IPS-18a (cell line): ENCODE measurements at regions not wholly inside any gene's neighbourhood (a gene's known extent, or its start where the extent isn't known, plus 50 kb on each side); places are given as distances from the start of the nearest gene placed in this dataset.

Experiments used
- H3K27ac ChIP-seq: one replicate; pipeline ENCODE4 v1.5.1; 2013; ENCODE audit warnings: low read length
- H3K27me3 ChIP-seq: one replicate; pipeline ENCODE4 v1.6.1; 2013; ENCODE audit warnings: mild to moderate bottlenecking, low read length; ENCODE audit not compliant: control insufficient read depth, insufficient read depth
- H3K36me3 ChIP-seq: one replicate; pipeline ENCODE4 v1.6.1; 2013; ENCODE audit warnings: low read depth, low read length; ENCODE audit not compliant: control insufficient read depth
- H3K4me1 ChIP-seq: one replicate; pipeline ENCODE4 v1.6.1; 2013; ENCODE audit warnings: low read depth, low read length; ENCODE audit not compliant: control insufficient read depth
- H3K4me3 ChIP-seq: one replicate; pipeline ENCODE4 v1.5.1; 2013; ENCODE audit warnings: low read length
- H3K9ac ChIP-seq: one replicate; pipeline ENCODE4 v1.6.1; 2013; ENCODE audit warnings: mild to moderate bottlenecking, low read length, moderate library complexity
- H3K9me3 ChIP-seq: one replicate; pipeline ENCODE4 v1.6.1; 2013; ENCODE audit warnings: low read depth, low read length; ENCODE audit not compliant: control insufficient read depth

DNA sequence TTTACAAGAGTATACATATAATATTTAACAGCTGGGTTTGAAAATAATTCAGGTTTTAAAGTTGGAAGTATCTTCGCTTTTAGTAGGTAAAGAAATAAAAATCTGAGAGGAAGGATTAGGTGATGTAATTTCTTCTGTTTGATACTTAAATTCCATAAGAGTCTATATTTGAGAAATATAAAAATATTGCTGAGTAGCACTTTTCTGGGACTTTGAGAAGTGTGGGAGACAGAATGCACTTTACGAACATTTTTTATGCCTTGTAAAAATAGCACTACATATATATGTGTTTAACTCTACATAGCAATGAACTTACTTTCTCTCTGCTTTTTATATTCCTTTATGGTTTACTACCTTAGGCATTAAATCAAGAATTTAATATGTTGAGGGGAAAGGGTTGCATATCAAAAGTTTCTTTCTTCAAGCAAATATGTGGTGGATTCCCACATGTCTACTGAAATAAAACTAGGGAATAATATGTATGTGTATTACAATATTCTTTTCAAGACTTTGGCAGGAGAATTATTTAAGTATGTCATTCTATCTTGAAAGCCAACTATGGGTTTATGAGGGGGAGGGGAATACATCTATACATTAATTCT lies 266.7 kb upstream of the ADAMTS5 start:
- H3K9me3 ChIP-seq = no peaks in the 10 kb centered on the region
- H3K27ac ChIP-seq = no peak overlapping the region
- H3K36me3 ChIP-seq = no peaks in the 10 kb centered on the region
- no peaks in the 10 kb centered on the region for H3K4me1 ChIP-seq
- no peak overlapping the region for H3K9ac ChIP-seq
- H3K27me3 ChIP-seq = no peaks in the 10 kb centered on the region
- no peak overlapping the region for H3K4me3 ChIP-seq

DNA sequence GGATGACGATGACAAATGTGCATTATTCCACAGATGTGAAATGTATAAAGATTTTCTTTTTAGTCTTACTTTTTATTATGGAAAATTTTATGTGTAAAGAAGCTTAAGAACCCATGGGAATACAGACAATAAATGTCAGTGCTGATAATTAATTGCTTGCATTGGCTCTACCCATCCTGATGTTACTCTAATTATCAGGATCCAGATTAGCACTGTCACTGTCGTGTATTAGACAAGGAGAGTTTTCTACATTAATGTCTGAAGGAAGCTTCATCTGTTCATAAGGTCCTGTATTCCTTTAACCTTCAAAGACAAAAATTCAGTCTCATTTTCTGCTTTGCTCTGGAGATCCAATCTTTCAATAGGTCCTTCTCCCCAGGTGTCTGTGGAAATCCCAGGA lies 259.1 kb upstream of the ADAMTS5 start:
- Histone ChIP-seq H3K9ac (no peak overlapping the region), H3K27ac (no peak overlapping the region), H3K4me1 (peaks cover 7% of the 10 kb centered on the region), H3K27me3 (no peaks in the 10 kb centered on the region), H3K9me3 (no peaks in the 10 kb centered on the region), H3K36me3 (no peaks in the 10 kb centered on the region), H3K4me3 (no peak overlapping the region)

DNA sequence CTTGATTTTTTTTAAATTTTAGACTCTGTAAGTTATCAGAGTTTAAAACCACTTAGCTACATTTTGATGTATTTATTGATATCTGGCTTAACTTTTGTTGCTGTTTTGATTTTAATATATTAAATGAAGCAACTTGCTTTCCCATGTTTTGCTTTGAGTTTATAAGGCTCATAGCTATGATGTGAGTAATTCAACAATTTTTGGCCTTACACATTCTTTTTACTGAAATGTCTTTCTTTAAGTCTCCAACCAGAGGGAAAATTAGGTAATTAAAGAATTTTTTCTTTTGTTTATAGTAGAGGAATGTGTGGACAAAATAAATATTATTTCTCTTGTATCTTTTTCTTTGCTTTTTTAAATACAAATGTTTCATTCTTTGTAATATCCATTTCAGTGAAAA lies 258.3 kb upstream of the ADAMTS5 start:
- H3K4me3 ChIP-seq = no peak overlapping the region
- H3K36me3 ChIP-seq = no peaks in the 10 kb centered on the region
- H3K27me3 ChIP-seq = no peaks in the 10 kb centered on the region
- H3K4me1 ChIP-seq = peaks cover 11% of the 10 kb centered on the region
- no peak overlapping the region for H3K27ac ChIP-seq
- H3K9me3 ChIP-seq = no peaks in the 10 kb centered on the region
- H3K9ac ChIP-seq = no peak overlapping the region

DNA sequence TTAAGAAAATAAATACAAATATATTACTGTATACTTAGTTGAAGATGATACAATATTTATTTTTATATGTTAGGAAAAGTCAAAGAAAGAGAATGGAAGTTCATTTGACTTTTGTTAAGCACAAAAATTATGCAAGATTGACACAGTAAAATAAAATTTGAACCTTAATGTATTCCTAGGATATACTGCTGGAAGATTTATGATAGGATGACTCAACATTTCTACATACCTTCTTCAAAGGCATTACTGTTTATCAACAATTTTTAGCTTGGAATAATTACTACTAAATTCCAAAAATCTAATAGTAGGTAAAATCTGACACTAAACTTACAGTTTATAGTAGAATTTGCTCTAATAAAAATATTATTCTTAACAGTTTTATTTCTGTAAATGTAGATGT lies 257.3 kb upstream of the ADAMTS5 start:
- Histone ChIP-seq H3K4me1 (peaks cover 11% of the 10 kb centered on the region), H3K27me3 (no peaks in the 10 kb centered on the region), H3K4me3 (no peak overlapping the region), H3K27ac (no peak overlapping the region), H3K9ac (no peak overlapping the region), H3K9me3 (no peaks in the 10 kb centered on the region), H3K36me3 (no peaks in the 10 kb centered on the region)

DNA sequence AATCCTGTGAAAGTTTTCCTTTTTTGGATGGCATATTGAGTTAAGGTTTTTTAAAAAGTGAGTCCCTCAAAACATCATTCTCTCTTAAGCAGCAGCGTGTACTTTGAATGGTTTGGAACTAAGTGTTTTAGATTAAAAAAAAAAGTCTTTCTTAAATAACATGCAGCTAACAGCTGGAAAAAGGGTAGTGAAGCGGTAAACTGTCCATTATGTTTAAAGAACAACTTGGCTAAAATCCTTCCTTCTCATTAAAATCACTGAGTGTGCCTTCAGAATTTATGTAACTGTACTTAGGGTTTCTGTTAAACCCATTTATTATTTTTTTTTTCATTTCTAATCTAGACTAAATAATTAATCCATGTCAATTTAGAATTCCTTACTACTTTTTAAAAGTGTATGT lies 254.2 kb upstream of the ADAMTS5 start:
- Histone ChIP-seq H3K4me1 (peaks cover 11% of the 10 kb centered on the region), H3K36me3 (no peaks in the 10 kb centered on the region), H3K27ac (no peak overlapping the region), H3K27me3 (no peaks in the 10 kb centered on the region), H3K4me3 (no peak overlapping the region), H3K9me3 (no peaks in the 10 kb centered on the region), H3K9ac (no peak overlapping the region)

DNA sequence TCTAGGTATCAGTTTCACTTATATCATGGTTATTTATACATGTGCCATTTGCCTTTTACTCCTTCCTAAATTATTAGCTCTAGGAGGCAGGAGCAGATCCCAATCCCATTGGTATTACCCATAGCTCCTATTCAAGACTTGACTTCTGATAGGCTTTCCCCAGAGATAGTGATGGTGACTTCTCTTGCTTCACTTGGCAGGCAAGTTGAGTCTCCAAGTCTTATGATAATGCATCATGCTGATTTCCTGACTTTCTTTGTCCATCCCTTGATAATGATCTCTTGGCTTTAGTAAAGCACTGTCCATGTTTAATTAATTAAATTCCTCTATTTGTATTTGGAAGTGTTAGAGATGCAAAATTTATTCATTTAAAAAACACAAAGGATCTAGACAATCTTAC lies 253.5 kb upstream of the ADAMTS5 start:
- H3K9me3 ChIP-seq = no peaks in the 10 kb centered on the region

DNA sequence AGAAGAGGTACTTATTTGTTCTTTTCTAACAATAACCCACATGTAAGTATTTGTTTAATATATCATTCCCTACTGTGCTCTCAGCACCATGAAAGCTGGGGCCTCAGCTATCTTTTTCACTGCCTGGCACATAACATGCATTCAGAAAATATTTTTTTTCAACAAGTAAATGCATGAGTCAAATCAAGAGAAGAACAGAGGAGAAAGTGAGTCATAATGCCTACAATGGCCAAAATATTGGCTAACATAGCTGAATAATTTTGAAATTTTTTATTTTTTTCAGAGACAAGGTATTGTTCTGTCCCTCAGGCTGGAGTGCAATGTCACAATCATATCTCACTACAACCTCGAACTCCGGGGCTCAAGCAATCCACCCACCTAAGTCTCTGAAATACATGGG lies 252.2 kb upstream of the ADAMTS5 start:
- peaks cover 11% of the 10 kb centered on the region for H3K4me1 ChIP-seq
- H3K27me3 ChIP-seq = no peaks in the 10 kb centered on the region
- H3K27ac ChIP-seq = no peak overlapping the region
- H3K36me3 ChIP-seq = no peaks in the 10 kb centered on the region
- H3K9ac ChIP-seq = no peak overlapping the region
- H3K9me3 ChIP-seq = no peaks in the 10 kb centered on the region
- no peak overlapping the region for H3K4me3 ChIP-seq

More for the DNA sequence above, 253.5 kb upstream of the ADAMTS5 start:
- Histone ChIP-seq H3K4me1 (peaks cover 11% of the 10 kb centered on the region), H3K36me3 (no peaks in the 10 kb centered on the region), H3K27me3 (no peaks in the 10 kb centered on the region), H3K9ac (no peak overlapping the region), H3K27ac (no peak overlapping the region), H3K4me3 (no peak overlapping the region)

DNA sequence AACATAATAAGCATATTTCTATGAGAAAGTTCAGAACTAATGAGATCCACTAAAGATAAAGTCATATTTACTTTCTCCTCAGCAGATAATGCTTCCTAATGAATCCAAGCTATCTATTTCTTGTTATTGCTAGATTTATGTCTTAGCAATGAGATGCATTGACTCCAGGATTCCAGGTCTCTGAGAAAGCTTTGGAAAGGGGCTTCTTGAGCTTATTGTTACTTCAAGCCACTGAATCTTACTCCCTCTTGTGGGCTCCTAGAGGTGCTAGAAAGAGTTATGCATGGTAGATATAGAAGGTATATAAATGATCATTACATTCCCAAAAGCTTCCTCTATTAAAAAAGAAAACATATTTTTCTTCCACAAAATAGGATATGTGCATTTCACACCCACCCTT lies 246.4 kb upstream of the ADAMTS5 start:
- Histone ChIP-seq H3K9ac (no peak overlapping the region), H3K4me3 (no peak overlapping the region), H3K27ac (no peak overlapping the region), H3K27me3 (no peaks in the 10 kb centered on the region), H3K36me3 (no peaks in the 10 kb centered on the region), H3K4me1 (no peaks in the 10 kb centered on the region), H3K9me3 (no peaks in the 10 kb centered on the region)

DNA sequence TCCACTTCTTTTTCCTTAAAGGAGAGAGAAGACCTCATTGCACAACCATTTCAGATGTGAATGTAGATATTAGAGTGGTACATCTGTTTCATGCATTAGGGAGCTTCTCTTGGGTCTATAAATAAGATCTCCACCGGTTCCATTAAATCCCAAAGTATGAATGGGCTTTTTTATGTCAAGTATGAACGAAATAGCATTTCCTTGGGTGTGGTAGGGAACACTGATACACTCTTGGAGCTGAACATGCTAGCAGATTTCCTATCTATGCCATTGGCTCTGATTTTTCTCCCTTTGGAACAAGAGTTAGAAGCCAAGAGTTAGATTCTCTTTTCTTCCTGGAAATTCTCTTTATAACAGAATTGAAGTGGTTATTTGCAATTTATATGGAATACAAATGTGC lies 245.6 kb upstream of the ADAMTS5 start:
- Histone ChIP-seq H3K27ac (no peak overlapping the region), H3K36me3 (no peaks in the 10 kb centered on the region), H3K27me3 (no peaks in the 10 kb centered on the region), H3K4me3 (no peak overlapping the region), H3K9ac (no peak overlapping the region), H3K4me1 (no peaks in the 10 kb centered on the region), H3K9me3 (no peaks in the 10 kb centered on the region)

DNA sequence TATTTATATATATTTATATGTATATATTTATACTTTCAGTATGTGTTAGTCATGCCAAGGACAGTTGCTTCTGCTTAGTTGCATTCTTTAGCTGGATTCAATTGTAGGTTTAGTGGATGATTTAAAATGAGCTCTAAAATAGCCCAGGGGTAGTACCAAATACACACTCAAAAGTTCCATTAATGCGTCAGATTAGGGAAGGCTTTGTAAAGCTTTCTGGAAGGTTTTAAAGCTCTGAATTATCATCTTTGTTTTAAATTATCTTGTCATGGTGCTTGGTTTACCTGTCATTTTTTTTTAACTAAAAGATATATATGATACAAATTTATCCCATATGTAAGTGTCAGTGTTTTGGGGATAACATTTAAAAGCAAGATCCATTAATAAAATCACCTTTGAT lies 242.7 kb upstream of the ADAMTS5 start:
- Histone ChIP-seq H3K36me3 (no peaks in the 10 kb centered on the region), H3K9ac (no peak overlapping the region)

DNA sequence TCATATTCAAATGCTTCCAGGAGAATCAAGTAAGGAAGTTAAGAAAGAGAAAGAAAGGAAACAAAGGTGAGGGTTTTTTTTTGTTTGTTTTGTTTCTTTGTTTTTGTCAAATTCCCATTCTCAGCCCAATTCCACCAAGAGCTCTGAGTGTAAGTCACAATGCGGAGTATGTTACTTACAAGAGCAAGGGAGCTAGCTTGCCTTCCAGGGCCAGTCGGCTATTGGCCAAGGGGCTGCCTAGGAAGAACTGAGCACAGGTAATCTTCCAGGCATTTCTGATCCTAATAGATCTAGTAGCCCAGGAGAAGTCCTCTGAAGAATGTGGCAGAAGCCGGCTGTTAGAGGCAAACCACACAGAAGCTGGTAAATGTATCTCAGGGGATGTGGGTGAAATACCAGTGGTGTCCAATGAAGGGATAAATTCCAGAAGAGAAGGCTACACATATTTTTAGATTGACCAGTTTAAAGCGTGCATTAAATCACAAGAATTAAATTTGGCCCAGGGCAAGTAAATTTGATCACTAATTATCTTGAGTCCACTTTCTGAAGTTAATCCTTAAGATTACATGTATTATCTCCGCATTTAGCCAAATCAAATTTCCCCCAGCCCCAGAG lies 239.6 kb upstream of the ADAMTS5 start:
- H3K9me3 ChIP-seq = no peaks in the 10 kb centered on the region
- H3K27ac ChIP-seq = no peak overlapping the region
- H3K4me3 ChIP-seq = no peak overlapping the region
- H3K9ac ChIP-seq = no peak overlapping the region
- no peaks in the 10 kb centered on the region for H3K27me3 ChIP-seq
- no peaks in the 10 kb centered on the region for H3K36me3 ChIP-seq
- peaks cover 11% of the 10 kb centered on the region for H3K4me1 ChIP-seq

More for the DNA sequence above, 242.7 kb upstream of the ADAMTS5 start:
- Histone ChIP-seq H3K4me3 (no peak overlapping the region), H3K27me3 (no peaks in the 10 kb centered on the region), H3K4me1 (peaks cover 11% of the 10 kb centered on the region), H3K27ac (no peak overlapping the region), H3K9me3 (no peaks in the 10 kb centered on the region)

DNA sequence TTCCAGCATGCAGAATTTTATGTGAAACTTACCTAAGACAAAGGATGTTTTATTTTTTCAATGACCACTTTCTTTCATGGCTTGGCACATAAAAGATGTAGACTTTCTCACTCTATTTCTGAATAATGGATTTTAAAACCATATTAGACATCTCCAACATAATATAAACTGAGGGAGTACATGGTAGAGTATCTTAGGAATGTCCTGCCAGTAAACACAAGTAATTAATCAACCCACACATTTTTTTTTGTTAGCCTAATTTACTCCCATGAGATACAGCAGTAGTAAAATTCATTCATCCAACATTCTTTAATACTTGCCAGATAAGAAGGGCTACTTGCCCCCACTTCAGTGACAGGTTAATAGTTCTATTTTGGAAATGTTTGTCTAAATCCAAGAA lies 235.4 kb upstream of the ADAMTS5 start:
- no peak overlapping the region for H3K27ac ChIP-seq
- no peaks in the 10 kb centered on the region for H3K9me3 ChIP-seq
- H3K9ac ChIP-seq = no peak overlapping the region
- H3K27me3 ChIP-seq = no peaks in the 10 kb centered on the region
- peaks cover 11% of the 10 kb centered on the region for H3K4me1 ChIP-seq
- no peak overlapping the region for H3K4me3 ChIP-seq
- H3K36me3 ChIP-seq = no peaks in the 10 kb centered on the region
